ENCODE measurements at regions not wholly inside any gene's neighbourhood (a gene's known extent, or its start where the extent isn't known, plus 50 kb on each side); places are given as distances from the start of the nearest gene placed in this dataset.

GRCh38 chrX:75625232-75625631, 102.4 kb upstream of the ZDHHC15 start:
- H3K36me3 ChIP-seq (ENCODE audit: control insufficient read depth in 1 of 2, insufficient read depth in 2 of 2, low read length in 2 of 2): no peaks in the 10 kb centered on the region
- BruUV-seq (replicated peaks): no TSS peak
- TF ChIP-seq RAD21 (IDR thresholded peaks at IDR 0.05; ENCODE audit: low read depth): no peak
- TF ChIP-seq ZNF274 (IDR thresholded peaks at IDR 0.05; ENCODE audit: low read depth, low read length): no peak
- TF ChIP-seq SP1 (IDR thresholded peaks at IDR 0.05; ENCODE audit: low read depth): no peak
- TF ChIP-seq EGR1 (IDR thresholded peaks at IDR 0.05; ENCODE audit: low read depth): no peak
- no peak for TF ChIP-seq EZH2phosphoT487 (IDR thresholded peaks at IDR 0.05; ENCODE audit: borderline replicate concordance)
- TF ChIP-seq CTCF (IDR thresholded peaks at IDR 0.05 in 2 of 3, conservative IDR thresholded peaks at IDR 0.05 in 1 of 3; ENCODE audit: borderline replicate concordance in 1 of 3, insufficient read depth in 1 of 3, low read depth in 2 of 3, low read length in 2 of 3): no peak
- TF ChIP-seq ELF1 (IDR thresholded peaks at IDR 0.05; ENCODE audit: borderline replicate concordance, low read depth): no peak
- no peak for TF ChIP-seq YY1 (IDR thresholded peaks at IDR 0.05; ENCODE audit: extremely low read depth, insufficient replicate concordance, low read depth, low read length)
- TF ChIP-seq MAX (IDR thresholded peaks at IDR 0.05): no peak
- no peak for TF ChIP-seq EZH2 (IDR thresholded peaks at IDR 0.05)
- no peak for TF ChIP-seq SIN3A (IDR thresholded peaks at IDR 0.05; ENCODE audit: low read depth)
- intact Hi-C loops (cut with micrococcal nuclease): no loop called here
- DNase-seq (ENCODE audit: low read depth, low spot score) (no peak), ATAC-seq (no peak)
- H3K4me1 ChIP-seq (ENCODE audit: control insufficient read depth in 1 of 2, insufficient read depth in 2 of 2, low read length in 2 of 2): no peaks in the 10 kb centered on the region
- no peaks in the 10 kb centered on the region for H3K27me3 ChIP-seq (ENCODE audit: insufficient read depth, low read length)
- no peaks in the 10 kb centered on the region for H4K20me1 ChIP-seq (ENCODE audit: insufficient read depth)
- CTCF ChIA-PET: no interaction called here
- H2AFZ ChIP-seq (ENCODE audit: low read depth, low read length, poor library complexity, severe bottlenecking): no peak overlapping the region
- no peak overlapping the region for H3K4me2 ChIP-seq (ENCODE audit: low read length)
- H3K9ac ChIP-seq (ENCODE audit: low read length): no peak overlapping the region
- H3K4me3 ChIP-seq (replicated peaks in 1 of 2; ENCODE audit: low read depth in 1 of 2, low read length in 2 of 2): no peak overlapping the region
- H3K79me2 ChIP-seq (ENCODE audit: insufficient read depth, low read length): no peaks in the 10 kb centered on the region
- no peak overlapping the region for H3K27ac ChIP-seq (ENCODE audit: low read depth, low read length)
- RAD21 ChIA-PET (ENCODE audit: low non-redundant PET in 1 of 2, low total read pairs in 2 of 2, uncharacterized antibody in 2 of 2, unreplicated experiment in 2 of 2): no interaction called here
- H3K9me2 ChIP-seq (ENCODE audit: insufficient read depth): no peaks in the 10 kb centered on the region
- no peaks in the 10 kb centered on the region for H3K9me3 ChIP-seq (ENCODE audit: control insufficient read depth in 1 of 2, insufficient read depth in 1 of 2, low read depth in 1 of 2, low read length in 2 of 2)
- POLR2A ChIA-PET: no interaction called here

All from HCT116 (cell line).